Stomach smooth muscle (tissue), 2 donors: ENCODE measurements at regions not wholly inside any gene's neighbourhood (a gene's known extent, or its start where the extent isn't known, plus 50 kb on each side); places are given as distances from the start of the nearest gene placed in this dataset.

Source experiments
- H3K27ac ChIP-seq: one replicate; pipeline ENCODE4 v1.7.0; 2013; ENCODE audit warnings: mild to moderate bottlenecking, low read length, inconsistent platforms
- H3K27me3 ChIP-seq, 2 donors: one replicate each; pipeline ENCODE4 v1.7.0; 2013; ENCODE audit warnings: low read length in 2 of 2; ENCODE audit not compliant: insufficient read depth in 2 of 2, control insufficient read depth in 1 of 2
- H3K36me3 ChIP-seq, 2 donors: one replicate each; pipeline ENCODE4 v1.7.0; 2013; ENCODE audit warnings: low read length in 2 of 2; ENCODE audit not compliant: control insufficient read depth in 2 of 2, insufficient read depth in 2 of 2
- H3K4me1 ChIP-seq: one replicate; pipeline ENCODE4 v1.7.0; 2013; ENCODE audit warnings: low read length; ENCODE audit not compliant: control insufficient read depth, insufficient read depth
- H3K4me3 ChIP-seq, 2 donors: one replicate each; pipeline ENCODE4 v1.7.0; 2013; ENCODE audit warnings: low read length in 2 of 2
- H3K9ac ChIP-seq, 2 donors: one replicate each; pipeline ENCODE4 v1.7.0; 2013; ENCODE audit warnings: low read length in 2 of 2, mild to moderate bottlenecking in 1 of 2
- H3K9me3 ChIP-seq, 2 donors: one replicate each; pipeline ENCODE4 v1.7.0; 2013; ENCODE audit warnings: low read length in 2 of 2; ENCODE audit not compliant: control insufficient read depth in 2 of 2
- donor health status: healthy.
- donor health status: Pancreatic carcinoma.

DNA sequence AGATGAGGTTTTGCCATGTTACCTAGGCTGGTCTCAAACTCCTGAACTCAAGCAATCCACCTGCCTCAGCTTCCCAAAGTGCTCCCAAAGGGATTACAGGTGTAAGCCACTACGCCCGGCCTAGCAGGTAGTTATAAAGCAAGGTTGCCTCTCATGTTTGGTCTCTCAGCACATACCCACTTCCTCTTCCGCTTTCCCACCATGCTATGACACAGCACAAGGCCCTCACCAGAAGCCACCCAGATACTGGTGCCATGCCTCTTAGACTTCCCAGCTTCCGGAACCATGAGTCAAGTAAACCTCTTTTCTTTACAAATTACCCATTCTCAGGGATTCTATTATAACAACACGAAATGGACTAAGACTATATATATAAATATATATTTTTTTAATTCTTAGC, 143.6 kb downstream of the COPRS start:
- Histone ChIP-seq H3K27ac (no peak overlapping the region), H3K9me3 (no peaks in the 10 kb centered on the region), H3K27me3 (no peaks in the 10 kb centered on the region), H3K4me3 (no peak overlapping the region), H3K9ac (no peak overlapping the region), H3K4me1 (no peaks in the 10 kb centered on the region), H3K36me3 (no peaks in the 10 kb centered on the region)

DNA sequence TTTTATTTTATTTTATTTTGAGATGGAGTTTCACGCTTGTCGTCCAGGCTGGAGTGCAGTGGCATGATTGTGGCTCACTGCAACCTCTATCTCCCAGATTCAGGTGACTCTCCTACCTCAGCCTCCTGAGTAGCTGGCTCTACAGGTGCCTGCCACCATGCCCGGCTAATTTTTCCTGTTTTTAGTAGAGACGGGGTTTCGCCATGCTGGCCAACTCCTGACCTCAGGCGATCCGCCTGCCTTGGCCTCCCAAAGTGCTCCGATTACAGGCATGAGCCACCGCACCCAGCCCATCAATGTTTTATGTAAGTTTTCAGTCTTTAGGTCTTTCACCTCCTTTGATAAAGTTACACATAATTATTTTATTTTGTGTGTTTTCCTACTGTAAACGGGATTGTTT, 154.6 kb downstream of the COPRS start:
- Histone ChIP-seq H3K27ac (no peak overlapping the region), H3K9me3 (peaks cover 0 to 3% of the 10 kb centered on the region in 2 donors), H3K36me3 (no peaks in the 10 kb centered on the region), H3K4me1 (peaks cover 3% of the 10 kb centered on the region), H3K27me3 (no peaks in the 10 kb centered on the region), H3K4me3 (no peak overlapping the region), H3K9ac (no peak overlapping the region)

DNA sequence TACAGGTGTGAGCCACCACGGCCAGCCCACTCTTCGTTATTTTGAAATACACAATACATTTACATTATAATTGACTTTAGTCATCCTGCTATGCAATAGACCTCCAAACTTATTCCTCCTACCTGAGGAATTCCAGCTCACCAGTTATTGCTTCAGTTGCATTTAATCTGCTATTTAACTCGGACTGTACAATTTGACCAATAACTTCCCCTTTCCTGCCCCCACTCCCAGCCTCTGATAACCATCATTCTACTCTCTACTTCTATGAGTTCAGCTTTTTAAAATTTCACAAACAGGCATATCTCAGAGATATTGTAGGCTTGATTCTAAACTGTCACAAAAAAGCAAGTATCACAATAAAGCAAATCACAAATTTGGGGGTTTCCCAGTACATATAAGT, 157.0 kb downstream of the COPRS start:
- Histone ChIP-seq H3K36me3 (no peaks in the 10 kb centered on the region), H3K4me3 (no peak overlapping the region), H3K27ac (no peak overlapping the region), H3K4me1 (peaks cover 16% of the 10 kb centered on the region), H3K9me3 (peaks cover 0 to 3% of the 10 kb centered on the region in 2 donors), H3K27me3 (no peaks in the 10 kb centered on the region), H3K9ac (no peak overlapping the region)

DNA sequence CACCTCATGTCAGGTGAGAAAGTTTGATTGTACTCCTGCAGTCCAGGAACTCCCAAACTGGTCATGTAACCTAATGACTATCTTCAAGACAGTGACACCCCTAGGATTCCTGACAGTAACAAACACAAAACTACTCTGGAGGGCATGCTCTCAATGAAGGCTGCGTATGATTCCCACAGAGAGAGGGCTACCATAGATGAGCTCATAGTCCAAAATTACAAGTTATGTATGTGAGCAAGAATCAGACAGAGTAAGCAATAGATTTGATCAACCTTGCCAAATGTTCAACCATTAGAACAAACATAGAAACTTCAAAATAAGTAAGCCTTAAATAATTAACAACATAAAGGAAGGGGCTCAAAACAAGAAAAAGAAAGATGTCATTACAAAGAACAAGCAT, 158.1 kb downstream of the COPRS start:
- peaks cover 26% of the 10 kb centered on the region for H3K4me1 ChIP-seq
- H3K9me3 ChIP-seq: peaks cover 0 to 3% of the 10 kb centered on the region in 2 donors
- H3K36me3 ChIP-seq: no peaks in the 10 kb centered on the region
- no peak overlapping the region for H3K9ac ChIP-seq
- no peak overlapping the region for H3K4me3 ChIP-seq
- H3K27me3 ChIP-seq: no peaks in the 10 kb centered on the region
- H3K27ac ChIP-seq: no peak overlapping the region

DNA sequence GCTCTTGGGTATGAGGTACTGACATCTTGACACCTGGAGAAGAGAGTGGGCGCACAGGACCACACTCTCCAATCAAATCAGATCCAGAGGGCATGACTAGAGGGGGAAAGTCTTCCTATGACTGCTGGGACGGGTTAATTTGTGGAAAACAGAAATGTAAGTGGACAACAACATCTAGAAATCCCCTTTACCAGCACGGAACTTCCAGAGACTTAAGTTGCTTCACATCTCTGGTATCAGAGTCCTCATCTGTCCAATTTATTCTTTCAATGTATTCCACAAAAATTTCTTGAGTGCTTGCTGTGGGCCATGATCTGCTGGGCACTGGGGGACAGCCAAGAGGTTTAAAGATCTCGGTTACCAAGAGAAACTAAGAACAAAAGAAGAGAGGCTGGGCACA, 159.2 kb downstream of the COPRS start:
- peaks cover 37% of the 10 kb centered on the region for H3K4me1 ChIP-seq
- no peak overlapping the region for H3K27ac ChIP-seq
- no peaks in the 10 kb centered on the region for H3K36me3 ChIP-seq
- H3K9me3 ChIP-seq: peaks cover 0 to 3% of the 10 kb centered on the region in 2 donors
- H3K9ac ChIP-seq: no peak overlapping the region
- H3K27me3 ChIP-seq: no peaks in the 10 kb centered on the region
- no peak overlapping the region for H3K4me3 ChIP-seq

DNA sequence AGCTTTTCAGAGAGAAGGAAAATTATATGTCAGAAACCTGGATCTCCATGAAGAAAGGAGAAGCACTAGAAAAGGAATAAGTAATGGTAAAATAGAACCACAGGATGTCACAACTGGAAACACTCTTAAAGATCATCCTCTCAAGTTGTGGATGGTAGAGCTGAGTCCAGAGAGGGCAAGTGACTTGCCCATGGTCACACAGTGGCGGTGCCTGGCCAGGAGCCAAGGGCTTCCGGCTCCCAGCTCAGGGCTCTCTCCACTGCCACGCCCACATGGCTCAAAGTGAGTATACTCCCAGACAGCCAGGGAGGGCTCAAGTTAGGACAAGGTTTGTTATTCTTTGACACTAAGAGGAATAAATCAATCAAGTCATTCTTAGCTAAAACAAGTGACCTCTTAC, 159.8 kb downstream of the COPRS start:
- H3K9me3 ChIP-seq: peaks cover 0 to 3% of the 10 kb centered on the region in 2 donors
- H3K36me3 ChIP-seq: no peaks in the 10 kb centered on the region
- H3K27ac ChIP-seq: no peak overlapping the region
- peaks cover 43% of the 10 kb centered on the region for H3K4me1 ChIP-seq
- no peaks in the 10 kb centered on the region for H3K27me3 ChIP-seq
- no peak overlapping the region for H3K9ac ChIP-seq
- no peak overlapping the region for H3K4me3 ChIP-seq

DNA sequence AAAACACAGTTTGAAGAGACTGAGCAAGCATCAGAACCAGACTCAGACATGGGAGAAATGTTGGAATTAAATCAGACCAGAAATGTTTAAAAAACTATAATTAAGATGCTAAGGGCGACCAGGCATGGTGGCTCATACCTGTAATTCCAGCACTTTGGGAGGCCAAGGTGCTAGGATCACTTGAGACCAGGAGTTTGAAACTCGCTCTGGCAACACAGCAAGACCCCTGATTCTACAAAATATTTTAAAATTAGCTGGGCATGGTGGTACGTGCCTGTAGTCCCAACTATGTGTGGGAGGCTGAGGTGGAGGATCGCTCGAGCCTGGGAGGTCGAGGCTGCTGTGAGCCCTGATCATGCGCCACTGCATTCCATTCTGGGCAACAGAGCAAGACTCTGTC, 160.3 kb downstream of the COPRS start:
- Histone ChIP-seq H3K9ac (no peak overlapping the region), H3K4me3 (no peak overlapping the region), H3K27ac (no peak overlapping the region), H3K4me1 (peaks cover 48% of the 10 kb centered on the region), H3K36me3 (no peaks in the 10 kb centered on the region), H3K27me3 (no peaks in the 10 kb centered on the region), H3K9me3 (peaks cover 0 to 3% of the 10 kb centered on the region in 2 donors)

DNA sequence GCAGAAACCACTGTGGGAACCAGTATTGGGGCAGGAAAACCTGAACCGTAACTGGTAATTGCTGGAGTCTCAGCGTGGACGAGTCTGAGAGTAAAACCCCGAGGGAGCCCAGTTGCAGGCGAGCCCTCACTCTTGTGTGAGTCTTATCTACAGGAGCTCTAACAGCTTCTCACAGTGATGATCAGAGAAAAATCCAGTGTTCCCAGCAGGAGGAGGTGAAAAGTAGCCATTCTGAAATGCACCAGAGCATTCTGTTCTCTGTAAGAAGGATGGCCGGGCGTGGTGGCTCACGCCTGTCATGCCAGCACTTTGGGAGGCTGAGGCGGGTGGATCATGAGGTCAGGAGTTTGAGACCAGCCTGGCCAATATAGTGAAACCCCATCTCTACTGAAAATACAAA, 161.2 kb downstream of the COPRS start:
- H3K4me3 ChIP-seq: no peak overlapping the region
- no peak overlapping the region for H3K9ac ChIP-seq
- peaks cover 57% of the 10 kb centered on the region for H3K4me1 ChIP-seq
- H3K27me3 ChIP-seq: no peaks in the 10 kb centered on the region
- peaks cover 0 to 3% of the 10 kb centered on the region in 2 donors for H3K9me3 ChIP-seq
- no peaks in the 10 kb centered on the region for H3K36me3 ChIP-seq
- H3K27ac ChIP-seq: no peak overlapping the region

DNA sequence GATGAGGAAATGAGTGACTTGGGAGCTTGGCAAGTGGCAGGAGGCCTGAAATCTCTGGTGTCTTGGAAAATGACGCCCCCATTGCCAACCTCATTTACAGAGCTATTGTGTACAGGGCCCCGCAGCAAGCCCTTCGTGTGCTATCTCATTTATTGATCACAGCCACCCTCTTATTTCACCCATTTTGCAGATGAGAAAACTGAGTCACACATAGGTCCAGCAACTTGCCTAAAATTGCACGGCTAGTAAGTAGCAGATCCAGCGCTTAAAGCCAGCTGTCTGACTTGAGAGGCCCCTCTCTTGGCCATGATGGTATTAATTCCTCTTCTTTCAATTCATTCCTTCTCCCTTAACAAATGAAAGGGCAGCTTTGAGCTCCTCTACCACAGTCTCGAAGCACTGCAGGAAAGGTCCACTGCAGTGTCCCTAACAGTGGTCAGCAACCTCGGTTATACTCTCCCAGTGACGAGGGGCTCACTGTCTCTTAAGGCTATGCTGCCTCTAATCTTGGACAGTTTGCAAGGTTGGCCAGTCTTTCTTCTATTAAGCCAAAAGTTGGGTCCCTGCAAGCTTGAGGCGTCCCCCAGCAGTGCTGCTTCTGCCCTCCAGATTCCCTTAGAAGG, 162.2 kb downstream of the COPRS start:
- Histone ChIP-seq H3K9ac (no peak overlapping the region), H3K27me3 (no peaks in the 10 kb centered on the region), H3K36me3 (no peaks in the 10 kb centered on the region), H3K4me1 (peaks cover 67% of the 10 kb centered on the region), H3K9me3 (peaks cover 0 to 3% of the 10 kb centered on the region in 2 donors), H3K4me3 (peak overlapping the region in 1 of 2 donors; percentile 8), H3K27ac (peak overlapping the region; percentile 81)

DNA sequence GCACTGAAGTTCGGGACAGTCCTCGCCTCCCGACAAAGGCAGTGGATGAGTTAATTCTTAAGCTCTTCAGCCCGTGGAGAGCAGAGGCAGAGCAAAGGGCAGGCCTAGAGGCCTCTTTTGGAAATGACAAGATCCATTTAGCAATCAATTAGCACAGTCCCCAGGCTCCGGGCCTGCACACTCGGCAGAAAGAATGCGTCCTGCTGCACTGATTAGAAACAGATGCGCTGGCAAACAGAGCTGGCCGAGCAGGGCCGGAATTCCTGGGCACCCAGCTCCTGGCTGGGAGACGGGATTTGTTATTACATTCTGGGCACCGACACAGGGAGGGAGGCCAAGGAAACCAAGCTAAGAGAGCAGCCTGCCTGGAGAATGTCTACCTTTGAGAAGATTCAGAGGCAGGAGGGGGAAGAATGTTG, 162.9 kb downstream of the COPRS start:
- no peaks in the 10 kb centered on the region for H3K27me3 ChIP-seq
- H3K4me3 ChIP-seq: peak overlapping the region in 1 of 2 donors; percentile 35
- peak overlapping the region; percentile 81 for H3K27ac ChIP-seq
- no peak overlapping the region for H3K9ac ChIP-seq
- H3K9me3 ChIP-seq: peaks cover 0 to 3% of the 10 kb centered on the region in 2 donors
- H3K36me3 ChIP-seq: no peaks in the 10 kb centered on the region
- peaks cover 74% of the 10 kb centered on the region for H3K4me1 ChIP-seq

DNA sequence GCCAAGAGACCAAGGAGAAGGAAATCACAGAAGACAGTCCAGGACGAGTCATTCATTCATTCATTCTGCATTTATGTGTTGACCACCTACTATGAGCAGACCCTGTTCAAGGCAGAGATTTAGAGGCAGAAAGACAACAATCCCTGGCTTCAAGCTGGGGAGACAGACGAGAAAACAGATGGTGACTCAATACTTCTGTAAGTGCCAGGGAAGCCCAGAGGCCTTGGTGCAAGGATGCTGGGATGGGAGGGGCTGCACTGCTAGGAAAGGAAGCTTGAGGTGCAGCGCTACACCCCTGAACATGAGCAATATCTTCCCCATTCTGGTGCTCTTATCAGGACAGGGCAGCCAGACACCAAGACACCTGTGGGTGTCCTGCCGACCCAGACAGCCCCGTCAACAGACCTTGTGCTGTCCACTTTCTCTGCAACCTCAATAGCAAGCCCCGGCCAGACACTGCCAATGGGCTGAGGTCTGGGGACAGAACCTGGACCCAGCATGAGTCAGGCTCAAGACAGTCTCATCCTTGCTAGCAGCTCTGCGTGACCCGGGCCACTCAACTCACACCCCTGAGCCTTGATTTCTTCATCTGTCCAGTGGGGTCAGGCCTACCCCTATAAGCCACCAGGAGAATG, 163.5 kb downstream of the COPRS start:
- H3K4me3 ChIP-seq: peak overlapping the region in 1 of 2 donors; percentile 35
- peak overlapping the region in 1 of 2 donors; percentile 47 for H3K9ac ChIP-seq
- H3K36me3 ChIP-seq: no peaks in the 10 kb centered on the region
- H3K27ac ChIP-seq: peak overlapping the region; percentile 81
- no peaks in the 10 kb centered on the region for H3K9me3 ChIP-seq
- H3K27me3 ChIP-seq: no peaks in the 10 kb centered on the region
- peaks cover 74% of the 10 kb centered on the region for H3K4me1 ChIP-seq
